NCI-H345 treated with DMSO at 0.1 percent for 48 hours (cell line): ENCODE measurements at regions not wholly inside any gene's neighbourhood (a gene's known extent, or its start where the extent isn't known, plus 50 kb on each side); places are given as distances from the start of the nearest gene placed in this dataset.

ENCODE experiments used
- DNase-seq: peaks from one replicate; lab custom pipeline; 2025; ENCODE audit not compliant: unreplicated experiment; lab: John Stamatoyannopoulos, UW

- DNase-seq, result no peak
Measured at GRCh38 chr1:25024615-25025350, 94.7 kb upstream of the RUNX3 start.

DNA sequence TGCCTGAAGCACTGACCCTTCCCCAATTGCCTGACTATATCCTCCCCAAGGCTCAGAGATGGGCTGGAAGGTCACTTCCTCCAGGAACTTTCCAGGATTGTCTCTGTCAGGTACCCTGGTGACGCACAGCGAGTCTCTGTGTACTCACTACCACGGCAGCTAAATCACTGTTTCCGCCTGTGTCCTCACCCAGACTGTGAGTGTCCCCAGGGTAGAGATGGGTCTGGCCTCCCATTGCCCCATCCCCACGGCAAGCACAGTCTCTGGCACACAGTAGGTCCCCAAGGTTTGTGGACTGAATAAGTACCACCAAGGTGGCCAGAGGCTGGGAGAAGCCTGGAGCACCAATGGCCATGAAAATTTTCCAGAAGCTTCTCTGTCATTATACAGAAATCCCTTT lies 93.8 kb upstream of the RUNX3 start:
- no peak for DNase-seq

- no peak for DNase-seq
Measured at GRCh38 chr1:25023190-25023578, 93.1 kb upstream of the RUNX3 start.

DNA sequence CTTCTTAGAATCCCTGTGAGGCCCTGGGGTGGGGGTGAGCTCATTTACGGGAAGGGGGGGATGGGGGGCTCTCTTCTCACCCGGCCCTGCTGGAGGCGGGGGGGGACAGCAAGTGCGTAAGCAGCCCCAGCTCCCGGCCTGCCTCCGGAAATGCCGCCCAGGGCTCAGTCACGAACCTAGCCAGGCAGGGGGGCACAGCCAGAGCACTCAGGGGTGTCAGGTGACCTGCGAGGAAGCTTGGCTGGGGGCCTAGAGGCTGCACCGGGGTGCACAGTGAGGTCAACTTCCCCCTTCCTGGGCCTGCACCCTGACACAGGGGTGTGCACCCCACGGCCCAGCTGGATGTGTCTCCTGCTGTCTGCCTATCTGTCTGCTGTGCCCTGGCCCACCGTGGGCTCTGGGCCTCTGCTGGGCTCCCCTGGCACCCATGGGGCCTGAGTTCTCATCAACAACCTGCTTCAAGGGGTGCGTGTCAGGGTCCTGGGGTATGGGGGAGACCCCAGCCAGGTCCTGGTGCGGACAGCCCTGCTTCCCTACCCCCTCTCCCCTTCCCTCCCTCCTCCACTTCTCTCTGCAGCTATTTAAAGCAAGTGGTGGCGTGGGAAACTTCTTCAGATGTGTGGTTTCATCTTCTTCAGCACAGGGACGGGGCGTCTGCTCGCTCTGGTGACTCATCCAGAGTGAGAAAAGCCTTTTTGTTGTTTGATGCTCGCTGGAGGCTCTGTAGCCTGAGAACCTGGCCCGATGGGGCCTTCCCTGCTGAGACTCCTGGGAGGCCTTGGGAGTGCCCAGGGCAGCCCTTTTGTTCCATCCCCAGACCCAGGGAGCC lies 92.5 kb upstream of the RUNX3 start:
- DNase-seq, result no peak

DNA sequence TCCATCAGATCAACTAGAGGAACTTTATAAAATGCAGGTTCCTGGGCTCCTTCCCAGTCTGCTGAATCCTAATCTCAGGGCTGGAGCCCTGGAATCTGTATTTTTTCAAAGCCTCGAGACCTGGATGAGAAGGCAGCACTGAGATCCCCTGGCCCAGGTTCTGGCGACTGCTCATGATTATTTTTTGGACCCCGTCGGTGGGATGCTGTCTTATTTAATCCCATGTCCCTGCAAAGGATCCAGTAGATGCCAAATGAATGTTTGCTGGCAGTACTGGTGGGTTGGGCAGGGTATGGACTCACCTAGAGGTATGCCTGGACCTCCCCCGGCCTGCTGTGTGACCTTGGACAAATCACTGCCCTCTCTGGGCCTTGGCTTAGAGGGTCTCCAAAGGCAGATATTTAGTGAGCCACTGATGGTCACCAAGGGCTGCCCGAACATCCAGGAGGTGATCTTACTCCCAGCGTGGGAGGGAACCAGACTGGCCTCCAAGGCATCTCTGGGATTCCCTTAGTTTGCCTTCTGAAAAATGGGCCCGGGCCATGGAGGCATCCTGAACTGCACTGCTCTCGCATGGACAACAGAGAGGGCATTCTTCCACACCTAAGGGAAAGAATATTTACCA lies 91.6 kb upstream of the RUNX3 start:
- DNase-seq, result no peak

GRCh38 chr1:25020851-25021590 lies 90.9 kb upstream of the RUNX3 start:
- no peak for DNase-seq

GRCh38 chr1:25020173-25020845 lies 90.2 kb upstream of the RUNX3 start:
- DNase-seq, result no peak

DNA sequence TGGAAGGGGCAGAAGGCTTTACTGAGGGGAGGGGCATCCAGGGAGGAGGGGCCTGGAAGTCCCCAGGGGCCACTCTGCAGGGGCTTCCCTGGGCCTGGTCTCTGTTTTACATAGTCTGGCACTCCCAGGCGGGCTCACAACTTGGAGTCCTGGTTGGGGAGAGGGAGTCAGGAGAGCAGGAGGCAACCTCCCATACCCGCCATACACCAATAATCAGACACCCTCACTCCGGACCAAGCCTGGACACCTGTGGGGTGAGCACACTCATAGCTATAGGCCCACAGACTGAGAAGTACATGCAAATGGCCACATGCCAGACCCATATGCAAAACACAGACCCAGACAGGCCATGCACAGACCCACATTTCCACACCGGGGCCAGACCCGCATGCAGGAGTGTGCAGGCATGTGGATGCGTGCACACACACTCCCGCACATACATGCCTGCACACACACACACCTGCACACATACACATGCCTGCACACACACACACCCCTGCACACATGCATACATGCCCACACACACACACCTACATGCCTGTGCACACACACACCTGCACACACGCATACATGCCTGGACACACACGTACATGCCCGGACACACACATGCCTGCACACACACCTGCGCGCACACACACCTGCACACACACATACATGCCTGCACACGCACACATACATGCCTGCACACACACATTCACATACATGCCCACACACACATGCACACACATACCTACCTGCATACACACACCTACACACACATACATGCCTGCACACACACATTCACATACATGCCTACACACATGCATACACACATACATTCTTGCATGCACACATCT lies 89.5 kb upstream of the RUNX3 start:
- DNase-seq, result no peak

- DNase-seq, result no peak
Measured at GRCh38 chr1:25018943-25019336, 88.9 kb upstream of the RUNX3 start.

DNA sequence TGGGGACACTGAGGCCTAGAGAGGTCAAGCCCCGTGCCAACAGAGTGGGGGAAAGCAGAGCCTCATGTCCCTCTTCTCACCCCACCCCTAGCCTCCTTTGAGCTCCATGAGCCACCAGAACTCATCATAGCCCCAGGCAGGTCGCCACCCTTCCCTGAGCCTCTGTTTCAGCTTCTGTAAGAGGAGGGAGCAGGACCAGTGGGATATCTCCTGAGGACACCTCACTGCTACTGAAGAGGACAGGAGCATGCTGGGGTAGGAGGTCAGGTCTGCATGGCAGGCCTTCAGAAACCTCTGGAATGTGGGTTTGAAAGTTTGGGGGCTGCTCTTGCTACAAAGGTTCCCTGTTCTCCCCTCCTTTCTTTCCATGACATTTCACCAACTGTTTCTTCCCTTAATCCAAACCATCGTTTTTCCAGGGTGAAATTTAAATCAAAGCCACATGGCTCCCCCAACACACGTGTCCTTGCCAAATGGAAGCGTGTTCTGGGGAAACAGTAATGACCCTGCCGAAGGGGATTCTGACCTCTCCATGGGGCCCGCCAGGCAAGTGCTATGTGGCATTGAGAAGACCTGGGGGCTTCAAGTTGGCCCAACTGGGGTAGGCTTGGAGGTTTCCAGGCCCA lies 88.1 kb upstream of the RUNX3 start:
- DNase-seq, result no peak

- DNase-seq, result no peak
Measured at GRCh38 chr1:25017436-25018109, 87.5 kb upstream of the RUNX3 start.

- DNase-seq, result no peak
Measured at GRCh38 chr1:25012966-25013962, 83.2 kb upstream of the RUNX3 start.

DNA sequence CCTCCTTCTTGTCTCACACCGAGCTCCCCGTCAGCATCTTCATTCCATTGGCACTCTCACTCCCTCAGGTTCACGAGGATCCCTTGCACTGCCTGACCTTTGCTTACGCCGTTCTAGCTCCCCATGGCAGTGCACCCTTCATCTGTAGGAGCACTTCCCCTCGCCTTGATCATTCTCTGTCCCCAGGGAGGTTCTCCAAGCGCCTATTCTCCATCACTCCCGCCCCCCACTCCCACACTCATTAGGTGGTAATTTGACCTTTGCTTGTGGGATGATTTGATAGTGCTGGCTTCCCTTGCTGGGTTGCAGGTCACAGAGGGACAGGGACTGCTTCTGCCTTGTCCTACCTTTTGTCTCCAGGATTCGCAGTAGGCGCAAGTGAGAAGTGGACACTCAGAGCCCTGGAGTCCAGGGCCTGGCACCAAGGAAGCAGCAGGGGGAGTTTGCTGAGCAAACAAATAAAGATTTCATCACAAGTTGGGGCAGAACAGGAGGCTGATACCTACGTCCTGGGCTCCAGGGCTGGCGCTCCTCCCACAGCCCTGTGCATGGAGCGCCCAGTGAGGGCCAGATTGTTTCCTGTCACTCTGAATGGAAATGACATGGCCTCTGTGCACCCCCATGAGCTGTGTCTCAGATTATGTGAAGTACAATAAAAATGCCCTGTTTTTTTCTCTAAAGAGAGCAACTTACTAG lies 82.0 kb upstream of the RUNX3 start:
- DNase-seq, result no peak

DNA sequence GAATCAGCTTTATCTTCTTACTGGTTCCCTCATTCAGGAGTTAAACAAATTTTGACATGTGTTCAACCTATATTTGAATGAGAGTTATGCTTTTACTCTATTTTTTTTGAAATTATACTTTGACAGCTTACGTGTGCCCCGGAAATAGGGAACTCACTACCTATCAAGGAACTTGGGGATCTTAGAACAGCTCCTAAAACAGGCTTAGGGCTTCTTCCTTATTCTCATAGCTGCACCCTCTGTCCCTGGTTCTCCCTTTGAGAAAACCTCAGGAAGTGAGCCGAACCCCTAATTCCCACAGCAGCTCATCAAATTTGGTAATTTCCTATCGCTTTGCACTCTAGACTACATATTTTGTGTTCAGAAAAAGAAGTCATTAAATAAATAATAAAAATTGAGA lies 81.2 kb upstream of the RUNX3 start:
- no peak for DNase-seq

DNA sequence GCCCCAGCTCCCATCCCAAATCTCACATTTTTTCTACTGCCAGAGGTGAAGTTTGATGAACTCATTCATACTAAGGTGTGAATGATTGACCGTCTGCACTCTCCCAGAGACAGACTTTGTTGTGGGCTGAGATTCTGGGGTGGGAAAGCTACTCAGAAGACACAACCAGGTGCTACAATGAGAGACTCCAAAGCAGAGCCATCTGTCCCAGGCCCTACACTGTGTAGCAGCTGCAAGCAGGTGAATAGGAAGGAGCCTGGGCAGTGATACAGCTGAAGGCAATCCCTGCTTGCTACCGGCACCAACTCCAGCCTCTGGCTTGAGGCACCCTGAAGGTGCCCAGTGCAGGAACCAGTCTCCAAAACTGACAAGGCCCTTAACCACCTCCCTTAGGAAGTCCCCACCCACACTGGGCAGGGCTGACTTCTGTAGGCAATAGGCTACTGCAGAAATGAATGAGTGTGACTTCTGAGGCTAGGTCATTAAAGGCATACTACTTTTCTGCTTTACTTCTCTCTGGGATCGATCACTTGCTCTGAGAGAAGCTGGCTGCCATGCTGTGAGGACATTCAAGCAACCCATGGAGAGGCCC lies 79.7 kb upstream of the RUNX3 start:
- DNase-seq, result no peak

DNA sequence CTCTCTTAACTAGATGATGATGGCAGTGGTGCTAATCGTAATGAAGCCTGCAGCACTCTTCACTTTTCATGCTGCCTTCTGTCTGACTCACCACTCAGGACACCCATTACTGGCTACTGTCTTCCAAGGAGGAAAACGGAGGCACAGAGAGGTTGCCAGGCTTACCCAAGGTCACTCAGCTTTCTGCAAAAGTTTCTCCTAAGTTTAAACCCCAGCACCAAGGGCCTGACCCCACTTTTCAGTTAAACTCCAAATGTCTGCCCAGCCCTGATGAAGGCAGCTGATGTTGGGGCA lies 78.1 kb upstream of the RUNX3 start:
- DNase-seq, result no peak
